ENCODE measurements at regions not wholly inside any gene's neighbourhood (a gene's known extent, or its start where the extent isn't known, plus 50 kb on each side); places are given as distances from the start of the nearest gene placed in this dataset.

GRCh38 chr10:43746906-43747305 is 98.2 kb upstream of the ZNF32 start:
- TF ChIP-seq FOXP2 (optimal IDR thresholded peaks at IDR 0.05; ENCODE audit: borderline replicate concordance, extremely low read depth, extremely low read length, insufficient read depth) (no peak), POLR2AphosphoS5 (IDR thresholded peaks at IDR 0.05; ENCODE audit: low read depth, low read length) (no peak), TAF1 (IDR thresholded peaks at IDR 0.05; ENCODE audit: borderline replicate concordance, insufficient read depth, low read length) (no peak), REST (IDR thresholded peaks at IDR 0.05; ENCODE audit: insufficient read depth in 1 of 2, low read depth in 2 of 2, low read length in 2 of 2) (no peak), SIN3A (IDR thresholded peaks at IDR 0.05; ENCODE audit: borderline replicate concordance, insufficient read depth, low read length) (no peak)

GRCh38 chr10:43739161-43739560 is 90.5 kb upstream of the ZNF32 start:
- TF ChIP-seq SIN3A (IDR thresholded peaks at IDR 0.05; ENCODE audit: borderline replicate concordance, insufficient read depth, low read length) (no peak), POLR2AphosphoS5 (IDR thresholded peaks at IDR 0.05; ENCODE audit: low read depth, low read length) (no peak)

GRCh38 chr10:43737003-43737402 is 88.3 kb upstream of the ZNF32 start:
- TF ChIP-seq REST (IDR thresholded peaks at IDR 0.05; ENCODE audit: insufficient read depth in 1 of 2, low read depth in 2 of 2, low read length in 2 of 2): no peak
- TF ChIP-seq SIN3A (IDR thresholded peaks at IDR 0.05; ENCODE audit: borderline replicate concordance, insufficient read depth, low read length): no peak
- TF ChIP-seq FOXP2 (optimal IDR thresholded peaks at IDR 0.05; ENCODE audit: borderline replicate concordance, extremely low read depth, extremely low read length, insufficient read depth): no peak
- no peak for TF ChIP-seq TAF1 (IDR thresholded peaks at IDR 0.05; ENCODE audit: borderline replicate concordance, insufficient read depth, low read length)
- no peak for TF ChIP-seq POLR2AphosphoS5 (IDR thresholded peaks at IDR 0.05; ENCODE audit: low read depth, low read length)

GRCh38 chr10:43735907-43736306 is 87.2 kb upstream of the ZNF32 start:
- TF ChIP-seq REST (IDR thresholded peaks at IDR 0.05; ENCODE audit: insufficient read depth in 1 of 2, low read depth in 2 of 2, low read length in 2 of 2) (no peak), FOXP2 (optimal IDR thresholded peaks at IDR 0.05; ENCODE audit: borderline replicate concordance, extremely low read depth, extremely low read length, insufficient read depth) (no peak), TAF1 (IDR thresholded peaks at IDR 0.05; ENCODE audit: borderline replicate concordance, insufficient read depth, low read length) (no peak), POLR2AphosphoS5 (IDR thresholded peaks at IDR 0.05; ENCODE audit: low read depth, low read length) (no peak)

GRCh38 chr10:43734716-43735115 is 86.0 kb upstream of the ZNF32 start:
- no peak for TF ChIP-seq FOXP2 (optimal IDR thresholded peaks at IDR 0.05; ENCODE audit: borderline replicate concordance, extremely low read depth, extremely low read length, insufficient read depth)
- TF ChIP-seq SIN3A (IDR thresholded peaks at IDR 0.05; ENCODE audit: borderline replicate concordance, insufficient read depth, low read length): no peak
- no peak for TF ChIP-seq POLR2AphosphoS5 (IDR thresholded peaks at IDR 0.05; ENCODE audit: low read depth, low read length)
- no peak for TF ChIP-seq TAF1 (IDR thresholded peaks at IDR 0.05; ENCODE audit: borderline replicate concordance, insufficient read depth, low read length)

- TF ChIP-seq FOXP2 (optimal IDR thresholded peaks at IDR 0.05; ENCODE audit: borderline replicate concordance, extremely low read depth, extremely low read length, insufficient read depth) (no peak), POLR2AphosphoS5 (IDR thresholded peaks at IDR 0.05; ENCODE audit: low read depth, low read length) (no peak), REST (IDR thresholded peaks at IDR 0.05; ENCODE audit: insufficient read depth in 1 of 2, low read depth in 2 of 2, low read length in 2 of 2) (no peak), SIN3A (IDR thresholded peaks at IDR 0.05; ENCODE audit: borderline replicate concordance, insufficient read depth, low read length) (no peak), TAF1 (IDR thresholded peaks at IDR 0.05; ENCODE audit: borderline replicate concordance, insufficient read depth, low read length) (no peak)
Measured at GRCh38 chr10:43731486-43731885, 82.8 kb upstream of the ZNF32 start.
